HepG2 (cell line): ENCODE measurements at regions not wholly inside any gene's neighbourhood (a gene's known extent, or its start where the extent isn't known, plus 50 kb on each side); places are given as distances from the start of the nearest gene placed in this dataset.

ENCODE experiments used
- ARHGAP35 ChIP-seq: sonication (generic); formaldehyde crosslinking; IDR thresholded peaks from 2 replicates; pipeline ENCODE4 v1.9.0; 2022; ENCODE audit warnings: mild to moderate bottlenecking, inconsistent platforms, moderate library complexity, missing genetic modification reagents, borderline replicate concordance
- BHLHE40 ChIP-seq: IDR thresholded peaks from 2 replicates; pipeline ENCODE4 v1.6.1; 2011; ENCODE audit warnings: low read length, improper control_type of control experiment
- GMEB2 ChIP-seq: IDR thresholded peaks from 2 replicates; pipeline ENCODE4 v1.6.1; 2016; ENCODE audit warnings: missing biosample characterization, missing genetic modification reagents, low read depth
- HOXA5 ChIP-seq: sonication (generic); formaldehyde crosslinking; IDR thresholded peaks from 2 replicates; pipeline ENCODE4 v1.4.0; 2020; ENCODE audit warnings: missing genetic modification reagents
- HOXD1 ChIP-seq: sonication (generic); formaldehyde crosslinking; IDR thresholded peaks from 2 replicates; pipeline ENCODE4 v1.5.0; 2020; ENCODE audit warnings: missing genetic modification reagents
- IRF2 ChIP-seq: IDR thresholded peaks from 2 replicates; pipeline ENCODE4 v1.6.1; 2018; ENCODE audit warnings: missing genetic modification reagents, missing compliant biosample characterization
- MBNL3 ChIP-seq: fragments of 250-450 bp; sonication (Bioruptor Pico); conservative IDR thresholded peaks from 2 replicates; pipeline ENCODE4 v1.8.0; 2022; ENCODE audit warnings: mild to moderate bottlenecking, inconsistent platforms
- MTF1 ChIP-seq: sonication (generic); formaldehyde crosslinking; IDR thresholded peaks from 2 replicates; pipeline ENCODE4 v1.5.0; 2020; ENCODE audit warnings: missing genetic modification reagents
- RFX3 ChIP-seq: IDR thresholded peaks from 2 replicates; pipeline ENCODE4 v1.6.1; 2016; ENCODE audit warnings: missing biosample characterization, missing genetic modification reagents
- RFXANK ChIP-seq: IDR thresholded peaks from 2 replicates; pipeline ENCODE4 v1.6.1; 2016
- SIN3A ChIP-seq: IDR thresholded peaks from 2 replicates; pipeline ENCODE4 v1.6.1; 2011; ENCODE audit warnings: low read depth, mild to moderate bottlenecking, control low read depth, low read length, borderline replicate concordance
- SMAD3 ChIP-seq: sonication (generic); formaldehyde crosslinking; IDR thresholded peaks from 2 replicates; pipeline ENCODE4 v1.4.0; 2020; ENCODE audit warnings: missing genetic modification reagents
- TAF1 ChIP-seq: sonication (generic); formaldehyde crosslinking; IDR thresholded peaks from 2 replicates; pipeline ENCODE4 v1.4.0; 2020; ENCODE audit warnings: missing genetic modification reagents
- THAP11 ChIP-seq: IDR thresholded peaks from 2 replicates; pipeline ENCODE4 v1.6.1; 2016; ENCODE audit warnings: missing biosample characterization, missing genetic modification reagents
- ZBTB20 ChIP-seq: sonication (generic); formaldehyde crosslinking; IDR thresholded peaks from 2 replicates; pipeline ENCODE4 v1.8.1; 2023; ENCODE audit warnings: missing genetic modification reagents, low read depth, mild to moderate bottlenecking, borderline replicate concordance
- ZBTB38 ChIP-seq: sonication (generic); formaldehyde crosslinking; IDR thresholded peaks from 2 replicates; pipeline ENCODE4 v1.5.1; 2020; ENCODE audit warnings: mild to moderate bottlenecking, missing genetic modification reagents
- ZMAT3 ChIP-seq: sonication (generic); formaldehyde crosslinking; conservative IDR thresholded peaks from 2 replicates; pipeline ENCODE4 v1.7.0; 2021; ENCODE audit warnings: missing genetic modification reagents
- ZNF232 ChIP-seq: sonication (generic); formaldehyde crosslinking; IDR thresholded peaks from 2 replicates; pipeline ENCODE4 v1.4.0; 2020; ENCODE audit warnings: missing genetic modification reagents, borderline replicate concordance
- ZNF282 ChIP-seq: fragments of 450-650 bp; IDR thresholded peaks from 2 replicates; pipeline ENCODE4 v1.6.1; 2018; ENCODE audit not compliant: partially characterized antibody
- ZNF557 ChIP-seq: sonication (generic); formaldehyde crosslinking; IDR thresholded peaks from 2 replicates; pipeline ENCODE4 v1.4.0; 2020; ENCODE audit warnings: missing genetic modification reagents
- ZSCAN21 ChIP-seq: sonication (generic); formaldehyde crosslinking; IDR thresholded peaks from 2 replicates; pipeline ENCODE4 v1.8.0; 2022; ENCODE audit warnings: mild to moderate bottlenecking, missing genetic modification reagents, moderate library complexity, borderline replicate concordance
- ZSCAN9 ChIP-seq: IDR thresholded peaks from 2 replicates; pipeline ENCODE4 v1.6.1; 2016; ENCODE audit warnings: borderline replicate concordance
- ZXDC ChIP-seq: sonication (generic); formaldehyde crosslinking; IDR thresholded peaks from 2 replicates; pipeline ENCODE4 v1.5.0; 2020; ENCODE audit warnings: mild to moderate bottlenecking, missing genetic modification reagents
- TF ChIP-seq, protein P1 (sequence below): sonication (generic); formaldehyde crosslinking; IDR thresholded peaks from 2 replicates; pipeline ENCODE4 v1.8.0; 2023; ENCODE audit warnings: mild to moderate bottlenecking, missing genetic modification reagents

DNA sequence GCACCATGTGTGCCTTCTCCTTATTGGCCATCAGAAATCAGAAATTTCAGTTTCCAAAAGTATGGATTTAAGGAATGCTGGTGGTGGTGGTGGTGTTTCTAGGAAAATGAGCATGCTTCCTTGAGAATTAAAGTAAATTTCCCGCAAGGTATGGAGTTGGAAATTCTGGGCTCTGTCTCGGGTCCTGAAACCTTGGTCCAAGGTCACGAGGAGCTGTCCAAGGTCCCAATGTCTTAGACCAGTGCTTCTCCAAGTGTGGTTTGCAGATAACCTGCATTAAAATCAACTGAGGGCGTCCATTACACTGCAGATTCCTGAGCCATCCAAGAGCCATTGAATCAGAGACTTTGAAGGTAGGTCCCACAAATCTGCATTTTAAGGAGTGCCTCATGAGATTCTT is 210.9 kb upstream of the PKDCC start (continued):
- no peak for TF ChIP-seq GMEB2 (CRISPR knock-in tag)
- TF ChIP-seq ZSCAN21 (CRISPR knock-in tag) = no peak
- peak; percentile 44; the same call in 1 of the 2 replicates for TF ChIP-seq ZXDC (CRISPR knock-in tag)
- TF ChIP-seq THAP11 (CRISPR knock-in tag) = peak; percentile 49; the same call in 1 of the 2 replicates
- no peak; the same call in 1 of the 2 replicates for TF ChIP-seq MTF1 (CRISPR knock-in tag)
- TF ChIP-seq RFX3 = peak; percentile 43; the same call in 1 of the 2 replicates
- peak; percentile 25; the same call in 1 of the 2 replicates for TF ChIP-seq ZBTB20 (CRISPR knock-in tag)
- peak; percentile 97 for TF ChIP-seq ZSCAN9
- no peak for TF ChIP-seq BHLHE40
- no peak for TF ChIP-seq ZBTB38 (CRISPR knock-in tag)
- no peak for TF ChIP-seq MBNL3 (CRISPR knock-in tag)
- 0 out of 2 replicates have a peak, but pooled peaks have one; percentile 53 for TF ChIP-seq HOXD1 (CRISPR knock-in tag)
- TF ChIP-seq ZNF232 (CRISPR knock-in tag) = peak; percentile 90; the same call in 1 of the 2 replicates
- TF ChIP-seq SMAD3 (CRISPR knock-in tag) = peak; percentile 96
- TF ChIP-seq HOXA5 (CRISPR knock-in tag) = 0 out of 2 replicates have a peak, but pooled peaks have one; percentile 43
- peak; percentile 63; the same call in 1 of the 2 replicates for TF ChIP-seq ZNF557 (CRISPR knock-in tag)
- TF ChIP-seq IRF2 (CRISPR knock-in tag) = 0 out of 2 replicates have a peak, but pooled peaks have one; percentile 24
- 0 out of 2 replicates have a peak, but pooled peaks have one; percentile 28 for TF ChIP-seq TAF1 (CRISPR knock-in tag)
- peak; percentile 50; the same call in 1 of the 2 replicates for TF ChIP-seq ARHGAP35 (CRISPR knock-in tag)
- TF ChIP-seq ZNF282 = no peak
- TF ChIP-seq, protein P1, sequence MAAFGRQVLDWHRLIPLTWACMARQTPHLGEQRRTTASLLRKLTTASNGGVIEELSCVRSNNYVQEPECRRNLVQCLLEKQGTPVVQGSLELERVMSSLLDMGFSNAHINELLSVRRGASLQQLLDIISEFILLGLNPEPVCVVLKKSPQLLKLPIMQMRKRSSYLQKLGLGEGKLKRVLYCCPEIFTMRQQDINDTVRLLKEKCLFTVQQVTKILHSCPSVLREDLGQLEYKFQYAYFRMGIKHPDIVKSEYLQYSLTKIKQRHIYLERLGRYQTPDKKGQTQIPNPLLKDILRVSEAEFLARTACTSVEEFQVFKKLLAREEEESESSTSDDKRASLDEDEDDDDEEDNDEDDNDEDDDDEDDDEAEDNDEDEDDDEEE = 0 out of 2 replicates have a peak, but pooled peaks have one; percentile 63
- TF ChIP-seq ZMAT3 (CRISPR knock-in tag) = peak; percentile 76
- TF ChIP-seq RFXANK (CRISPR knock-in tag) = 0 out of 2 replicates have a peak, but pooled peaks have one; percentile 38
- TF ChIP-seq SIN3A = peak; percentile 91
